Cerebellar cortex (tissue), 1 donor: ENCODE measurements at regions not wholly inside any gene's neighbourhood (a gene's known extent, or its start where the extent isn't known, plus 50 kb on each side); places are given as distances from the start of the nearest gene placed in this dataset.
"Not testable (repeated sequence)": the region's sequence is repeated elsewhere in the genome, so short reads cannot be mapped to it uniquely, and the experiment has no call there.

ENCODE experiments used
- DNase-seq: peaks from one replicate; pipeline ENCODE4 v3.0.0-alpha.2; 2015; ENCODE audit warnings: low spot score

GRCh38 chr3:75840160-75840559 lies 54.8 kb upstream of the ZNF717 start:
- not testable (repeated sequence) for DNase-seq

- DNase-seq, result not testable (repeated sequence)
These were observed 65.1 kb upstream of the ZNF717 start for GRCh38 chr3:75850301-75851008.

GRCh38 chr3:75863130-75863529 lies 77.8 kb upstream of the ZNF717 start:
- DNase-seq, result no peak

- no peak for DNase-seq
These were observed 78.5 kb upstream of the ZNF717 start for GRCh38 chr3:75863878-75864277.

- not testable (repeated sequence) for DNase-seq
These were observed 98.4 kb upstream of the ZNF717 start for GRCh38 chr3:75883719-75884118.

- no peak for DNase-seq
These were observed 101.7 kb upstream of the ZNF717 start for GRCh38 chr3:75886971-75887526.

- DNase-seq, result no peak
These were observed 108.9 kb upstream of the ZNF717 start for GRCh38 chr3:75894234-75894633.

GRCh38 chr3:75896265-75896664 lies 110.9 kb upstream of the ZNF717 start:
- no peak for DNase-seq

GRCh38 chr3:75901446-75901845 lies 116.1 kb upstream of the ZNF717 start:
- DNase-seq, result not testable (repeated sequence)

- no peak for DNase-seq
These were observed 121.3 kb upstream of the ZNF717 start for GRCh38 chr3:75906555-75907112.

- DNase-seq, result no peak
These were observed 128.5 kb upstream of the ZNF717 start for GRCh38 chr3:75913800-75914350.

GRCh38 chr3:75914741-75915140 lies 129.4 kb upstream of the ZNF717 start:
- DNase-seq, result not testable (repeated sequence)

- DNase-seq, result no peak
These were observed 153.6 kb upstream of the ZNF717 start for GRCh38 chr3:75938921-75939320.

GRCh38 chr3:75951941-75952340 lies 166.6 kb upstream of the ZNF717 start:
- DNase-seq, result no peak

- DNase-seq, result not testable (repeated sequence)
These were observed 174.7 kb upstream of the ZNF717 start for GRCh38 chr3:75960031-75960430.

- DNase-seq, result not testable (repeated sequence)
These were observed 176.7 kb upstream of the ZNF717 start for GRCh38 chr3:75962054-75962453.

- no peak for DNase-seq
These were observed 181.7 kb upstream of the ZNF717 start for GRCh38 chr3:75967071-75967470.

GRCh38 chr3:75978686-75979085 lies 193.3 kb upstream of the ZNF717 start:
- no peak for DNase-seq

GRCh38 chr3:75981401-75981800 lies 196.1 kb upstream of the ZNF717 start:
- DNase-seq, result no peak

GRCh38 chr3:75982151-75982550 lies 196.8 kb upstream of the ZNF717 start:
- no peak for DNase-seq

- no peak for DNase-seq
These were observed 197.8 kb upstream of the ZNF717 start for GRCh38 chr3:75983111-75983510.

- DNase-seq, result no peak
These were observed 198.4 kb upstream of the ZNF717 start for GRCh38 chr3:75983609-75984290.

- no peak for DNase-seq
These were observed 200.1 kb upstream of the ZNF717 start for GRCh38 chr3:75985432-75985831.
